A549 (cell line): ENCODE measurements at regions not wholly inside any gene's neighbourhood (a gene's known extent, or its start where the extent isn't known, plus 50 kb on each side); places are given as distances from the start of the nearest gene placed in this dataset.
A peak's percentile ranks its signal among the peaks of the same experiment; 100 is the strongest.

Source experiments
- ATAC-seq, 2 experiments: fragments of 200-7000 bp in 1 of 2; fragments of >200 bp in 1 of 2; cut with Nextera tagmentation in 1 of 2; cut with Tn5 transposase in 1 of 2; 3 replicates each; pipeline versions ENCODE4 v1.8.0 to v1.9.1; 2018 to 2020; ENCODE audit warnings: mild to moderate bottlenecking in 1 of 2, moderate library complexity in 1 of 2
- CTCF ChIA-PET: fragments of 300-600 bp; sonication (Branson Sonifier 250); formaldehyde crosslinking; extraction: SDS; loops from one replicate; lab custom pipeline; 2021; ENCODE audit warnings: antibody characterized with exemption, inconsistent platforms; lab: Yijun Ruan, JAX
- POLR2A ChIA-PET: fragments of 350-600 bp; formaldehyde crosslinking; extraction: SDS; loops from one replicate; lab custom pipeline; 2021; ENCODE audit warnings: antibody characterized with exemption, inconsistent platforms; lab: Yijun Ruan, JAX
- DNase-seq, 2 experiments: peaks; one replicate each; pipeline versions ENCODE4 v3.0.0 to v3.0.0-alpha.2; 2011 to 2016; ENCODE audit warnings: low read depth in 1 of 2, low spot score in 1 of 2
- FAIRE-seq: peaks from 2 replicates; lab custom pipeline; 2011; peaks lifted over from hg19 to GRCh38; lab: Jason Lieb, UNC
- H3K27ac ChIP-seq, 2 experiments: fragments of >200 bp; sonication (Bioruptor Twin); formaldehyde crosslinking; 3 replicates each; pipeline ENCODE4 v1.5.1; 2016 to 2017
- H3K4me1 ChIP-seq: fragments of >200 bp; sonication (Bioruptor Twin); formaldehyde crosslinking; 3 replicates; pipeline ENCODE4 v1.6.1; 2016
- H3K4me2 ChIP-seq: fragments of >200 bp; sonication (Bioruptor Twin); formaldehyde crosslinking; 3 replicates; pipeline ENCODE4 v1.6.1; 2016
- H3K4me3 ChIP-seq: fragments of >200 bp; sonication (Bioruptor Twin); formaldehyde crosslinking; 3 replicates; pipeline ENCODE4 v1.5.1; 2016
- H3K9me3 ChIP-seq: fragments of >200 bp; sonication (Bioruptor Twin); formaldehyde crosslinking; 3 replicates; pipeline ENCODE4 v1.6.1; 2016
- ATOH8 ChIP-seq: fragments of 250-450 bp; sonication (Bioruptor Pico); IDR thresholded peaks from 2 replicates; pipeline ENCODE4 v1.5.0; 2020; ENCODE audit warnings: low read depth, mild to moderate bottlenecking, moderate library complexity
- BHLHE40 ChIP-seq: IDR thresholded peaks from 2 replicates; pipeline ENCODE4 v1.6.1; 2012; ENCODE audit warnings: low read depth, low read length, inconsistent platforms
- CEBPB ChIP-seq, 2 experiments: fragments of >200 bp in 1 of 2; sonication (Bioruptor Twin) in 1 of 2; formaldehyde crosslinking in 1 of 2; IDR thresholded peaks; 2 replicates each; pipeline ENCODE4 v1.6.1; 2012 to 2016
- CTCF ChIP-seq: fragments of >200 bp; sonication (Bioruptor Twin); formaldehyde crosslinking; IDR thresholded peaks from 3 replicates; pipeline ENCODE4 v1.5.1; 2016
- E2F6 ChIP-seq: IDR thresholded peaks from 2 replicates; pipeline ENCODE4 v1.6.1; 2012; ENCODE audit warnings: low read depth, borderline replicate concordance
- EHF ChIP-seq: fragments of 250-450 bp; sonication (Bioruptor Pico); IDR thresholded peaks from 2 replicates; pipeline ENCODE4 v1.5.0; 2020; ENCODE audit warnings: mild to moderate bottlenecking
- EHMT2 ChIP-seq: fragments of 200-600 bp; sonication (generic); IDR thresholded peaks from 2 replicates; pipeline ENCODE4 v1.6.1; 2016; ENCODE audit warnings: antibody characterized with exemption, low read depth, mild to moderate bottlenecking, moderate library complexity
- ESRRA ChIP-seq: fragments of 150-350 bp; IDR thresholded peaks from 2 replicates; pipeline ENCODE4 v1.6.1; 2014; ENCODE audit warnings: mild to moderate bottlenecking, low read length, borderline replicate concordance
- HES2 ChIP-seq: fragments of >200 bp; sonication (Bioruptor Twin); formaldehyde crosslinking; IDR thresholded peaks from 2 replicates; pipeline ENCODE4 v1.6.1; 2016
- HOXB13 ChIP-seq: fragments of 250-450 bp; sonication (Bioruptor Pico); IDR thresholded peaks from 2 replicates; pipeline ENCODE4 v1.5.0; 2020; ENCODE audit warnings: low read depth, mild to moderate bottlenecking, moderate library complexity
- MAZ ChIP-seq: fragments of 150-350 bp; IDR thresholded peaks from 2 replicates; pipeline ENCODE4 v1.6.1; 2014; ENCODE audit warnings: antibody characterized with exemption, low read depth, low read length, borderline replicate concordance
- MYC ChIP-seq: IDR thresholded peaks from 2 replicates; pipeline ENCODE4 v1.6.1; 2012; ENCODE audit warnings: mild to moderate bottlenecking, inconsistent platforms, low read length, improper control_type of control experiment, borderline replicate concordance
- NPAS2 ChIP-seq: fragments of 250-450 bp; sonication (Bioruptor Pico); IDR thresholded peaks from 2 replicates; pipeline ENCODE4 v1.8.0; 2022; ENCODE audit warnings: mild to moderate bottlenecking, moderate library complexity, borderline replicate concordance
- NR3C1 ChIP-seq: fragments of >200 bp; sonication (Bioruptor Twin); formaldehyde crosslinking; IDR thresholded peaks from 3 replicates; pipeline ENCODE4 v1.6.1; 2017
- PBX3 ChIP-seq: IDR thresholded peaks from 2 replicates; pipeline ENCODE4 v1.6.1; 2012
- POLR2A ChIP-seq: IDR thresholded peaks from 2 replicates; pipeline ENCODE4 v1.6.1; 2012; ENCODE audit warnings: mild to moderate bottlenecking, low read length
- POLR2AphosphoS2 ChIP-seq: conservative IDR thresholded peaks from 2 replicates; pipeline ENCODE4 v1.6.1; 2012; ENCODE audit warnings: low read length, improper control_type of control experiment, inconsistent platforms
- RCOR1 ChIP-seq: fragments of 150-350 bp; IDR thresholded peaks from 2 replicates; pipeline ENCODE4 v1.6.1; 2014; ENCODE audit warnings: antibody characterized with exemption, low read length, low read depth
- RFX5 ChIP-seq: fragments of 450-650 bp; IDR thresholded peaks from 2 replicates; pipeline ENCODE4 v1.7.1; 2014; ENCODE audit warnings: antibody characterized with exemption, mild to moderate bottlenecking, moderate library complexity
- ZC3H11A ChIP-seq: fragments of 450-650 bp; IDR thresholded peaks from 2 replicates; pipeline ENCODE4 v1.6.1; 2014; ENCODE audit warnings: antibody characterized with exemption, mild to moderate bottlenecking
- ZFP36 ChIP-seq: fragments of 450-650 bp; IDR thresholded peaks from 2 replicates; pipeline ENCODE4 v1.6.1; 2014; ENCODE audit warnings: borderline replicate concordance; ENCODE audit not compliant: partially characterized antibody
- ZNF302 ChIP-seq: fragments of 250-450 bp; sonication (Bioruptor Pico); IDR thresholded peaks from 2 replicates; pipeline ENCODE4 v1.9.0; 2021; ENCODE audit warnings: inconsistent platforms, mild to moderate bottlenecking, moderate library complexity
- WGBS: methylation state at CpG from one replicate; pipeline ENCODE4 v1.1.6; 2017; ENCODE audit errors: missing lambda C conversion rate; 5-methylcytosine and 5-hydroxymethylcytosine counted together

- ChIA-PET CTCF (interaction anchor here (0.6 to 1.3 kb wide), 4 partner anchors 8 to 107 kb away, joined by 3 to 4 read pairs (median 4); partner anchors contain the start of gene PFKFB3), POLR2A (no interaction called here)
- ATAC-seq (no peak), DNase-seq (no peak), FAIRE-seq (no peak)
- 84% methylated on average over 4 of the region's 4 CpGs for WGBS
- TF ChIP-seq EHF (CRISPR knock-in tag) (no peak), NPAS2 (no peak), HES2 (no peak), NR3C1 (no peak), ATOH8 (CRISPR knock-in tag) (no peak), RFX5 (no peak), BHLHE40 (no peak), POLR2A (no peak), HOXB13 (CRISPR knock-in tag) (no peak), ESRRA (no peak), ZFP36 (no peak), PBX3 (no peak), CEBPB (IDR thresholded peaks at IDR 0.05) (no peak), POLR2AphosphoS2 (no peak), MAZ (no peak), ZC3H11A (no peak), EHMT2 (no peak), CTCF (no peak), E2F6 (no peak)
- H3K4me1 ChIP-seq, result peaks cover 30% of the 10 kb centered on the region
- H3K9me3 ChIP-seq, result 0 out of 3 replicates have a peak, but pooled peaks cover 5% of the 10 kb centered on the region
- H3K27ac ChIP-seq, result peak overlapping the region in 1 of 2 experiments; percentile 51; a peak in 3 of 6 replicates
- no peak overlapping the region for H3K4me2 ChIP-seq
- H3K4me3 ChIP-seq, result no peak overlapping the region
Observed at GRCh38 chr10:6309816-6310215, 107.1 kb downstream of the PFKFB3 start.

- no peak for TF ChIP-seq MYC
- no peak for TF ChIP-seq E2F6
- TF ChIP-seq EHF (CRISPR knock-in tag), result no peak
- TF ChIP-seq RCOR1, result no peak
- TF ChIP-seq ZNF302 (CRISPR knock-in tag), result no peak
- TF ChIP-seq POLR2A, result no peak
- TF ChIP-seq, all 56 proteins: peak for 0
- no peak overlapping the region for H3K4me3 ChIP-seq
- CTCF ChIA-PET, result interaction anchor here (0.6 to 1.3 kb wide), 2 partner anchors 18 to 91 kb away, joined by 3 to 4 read pairs; no protein-coding TSS in a partner anchor
- 0 out of 3 replicates have a peak, but pooled peaks cover 5% of the 10 kb centered on the region for H3K9me3 ChIP-seq
- FAIRE-seq (peak; percentile 23), DNase-seq (no peak), ATAC-seq (no peak)
- H3K4me1 ChIP-seq, result peaks cover 41% of the 10 kb centered on the region
- H3K4me2 ChIP-seq, result no peak overlapping the region
- WGBS, result 94% methylated on average over 4 of the region's 4 CpGs
- peak overlapping the region in 1 of 2 experiments; percentile 86; a peak in 2 of 6 replicates for H3K27ac ChIP-seq
- POLR2A ChIA-PET, result interaction anchor here (1.0 kb wide), 1 partner anchor 108 kb away, joined by 4 read pairs; the partner anchor contains the start of gene PFKFB3
Observed at GRCh38 chr10:6310977-6311376, 108.2 kb downstream of the PFKFB3 start.
